ENCODE measurements at regions not wholly inside any gene's neighbourhood (a gene's known extent, or its start where the extent isn't known, plus 50 kb on each side); places are given as distances from the start of the nearest gene placed in this dataset.
"Not testable (repeated sequence)": the region's sequence is repeated elsewhere in the genome, so short reads cannot be mapped to it uniquely, and the experiment has no call there.

DNA sequence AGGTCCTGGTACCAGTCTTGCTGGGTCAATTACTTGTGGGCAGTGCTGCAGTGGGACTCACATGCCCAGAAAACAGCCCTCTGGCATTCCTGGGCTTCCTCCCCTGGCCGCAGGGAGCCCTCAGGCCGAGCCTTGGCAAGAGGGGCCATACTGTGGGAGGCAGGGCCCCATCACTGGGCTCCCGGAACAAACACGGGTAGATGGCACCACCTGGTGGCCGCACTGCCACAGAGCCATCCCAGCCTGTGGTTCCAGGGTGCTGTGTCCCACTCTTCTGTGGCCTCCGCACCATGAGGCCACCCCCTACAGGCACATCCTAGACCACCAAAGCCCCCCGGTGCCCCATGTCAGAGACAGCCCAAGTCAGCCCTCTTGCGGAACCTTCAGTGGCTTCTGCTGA is 123.3 kb upstream of the ZSCAN2 start:
- H3K4me3 ChIP-seq (ENCODE audit: low read depth, low read length); DNase-seq (ENCODE audit: low read depth): not testable (repeated sequence)

DNA sequence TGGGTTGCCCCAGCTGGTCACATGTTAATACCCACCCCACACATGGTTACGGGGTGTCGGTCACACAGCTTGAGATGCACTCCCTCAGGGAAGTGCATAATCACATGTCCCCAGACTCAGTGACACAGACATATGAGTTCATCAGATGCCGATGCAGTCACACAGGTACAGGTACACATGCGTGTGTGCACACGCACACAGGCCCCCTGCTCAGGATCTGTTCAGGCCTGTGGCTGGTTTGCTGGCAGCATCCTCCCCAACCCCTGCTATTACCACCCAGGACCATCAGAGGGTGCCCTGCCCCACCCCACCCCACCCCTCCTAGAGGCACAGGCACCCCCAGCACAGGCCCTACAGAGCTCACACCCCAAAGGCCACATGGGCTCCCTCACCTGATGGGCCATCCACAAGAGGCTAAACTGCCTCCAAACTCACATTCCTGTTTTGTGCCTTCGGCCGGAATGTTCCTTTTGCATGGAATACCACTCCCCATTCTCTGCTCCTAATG is 120.6 kb upstream of the ZSCAN2 start:
- not testable (repeated sequence) for H3K4me3 ChIP-seq (ENCODE audit: low read depth, low read length); DNase-seq (ENCODE audit: low read depth)

DNA sequence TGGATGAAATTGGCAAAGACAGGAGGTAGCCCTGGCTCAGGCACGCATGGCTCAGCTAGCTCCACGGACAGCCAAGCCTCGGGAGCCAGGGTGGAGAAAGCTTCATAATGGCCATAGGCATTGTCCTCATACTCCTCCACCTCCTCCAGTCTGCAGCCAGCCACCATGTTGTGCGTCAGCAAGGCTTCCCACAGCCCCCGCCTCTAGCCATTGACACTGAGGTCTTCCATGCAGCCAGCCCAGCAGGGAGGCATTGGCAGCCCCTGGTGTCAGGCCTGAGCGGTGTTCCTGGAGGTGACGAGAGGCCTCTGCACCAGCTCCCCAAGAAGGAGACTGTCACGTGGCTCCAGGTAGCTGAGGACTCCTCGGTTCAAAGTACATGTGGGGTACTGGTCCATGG is 117.0 kb upstream of the ZSCAN2 start:
- H3K4me3 ChIP-seq (ENCODE audit: low read depth, low read length); DNase-seq (ENCODE audit: low read depth): not testable (repeated sequence)

DNA sequence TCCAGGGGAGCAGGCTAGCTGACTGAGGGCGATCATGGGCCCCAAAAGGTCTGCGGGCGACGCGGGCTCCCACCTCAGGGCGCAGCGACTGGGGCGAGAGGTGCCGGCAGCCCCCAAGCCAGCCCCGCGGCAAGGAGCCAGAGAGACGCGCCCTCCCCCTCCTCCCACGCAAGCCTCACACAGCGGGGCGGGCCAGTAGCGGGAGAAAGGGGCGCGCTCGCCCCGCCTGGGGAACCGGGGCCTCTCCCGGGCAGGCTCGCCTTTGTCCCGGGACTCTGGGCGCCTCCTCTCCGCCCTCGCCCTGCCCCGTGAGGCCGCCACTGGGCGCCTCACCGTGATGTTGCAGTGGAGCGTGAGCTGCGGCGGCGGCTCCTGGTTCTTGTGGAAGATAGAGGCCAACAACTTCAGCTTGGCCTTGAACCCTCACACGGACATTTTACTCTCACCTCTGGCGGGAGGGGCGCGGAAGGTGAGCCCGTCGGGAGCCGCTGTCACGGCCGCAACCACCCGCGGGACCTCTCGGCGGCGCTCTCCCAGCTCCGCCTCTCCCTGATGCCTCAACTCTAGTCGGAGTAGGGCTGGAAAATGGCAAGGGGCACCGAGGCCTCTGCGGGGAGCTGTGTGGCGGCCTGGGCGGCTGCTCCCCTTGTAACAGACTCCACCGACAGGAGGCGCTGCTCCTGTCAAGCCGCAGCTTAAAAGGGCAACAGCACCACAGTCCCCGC is 100.5 kb upstream of the ZSCAN2 start:
- not testable (repeated sequence) for H3K4me3 ChIP-seq (ENCODE audit: low read depth, low read length); DNase-seq (ENCODE audit: low read depth)

DNA sequence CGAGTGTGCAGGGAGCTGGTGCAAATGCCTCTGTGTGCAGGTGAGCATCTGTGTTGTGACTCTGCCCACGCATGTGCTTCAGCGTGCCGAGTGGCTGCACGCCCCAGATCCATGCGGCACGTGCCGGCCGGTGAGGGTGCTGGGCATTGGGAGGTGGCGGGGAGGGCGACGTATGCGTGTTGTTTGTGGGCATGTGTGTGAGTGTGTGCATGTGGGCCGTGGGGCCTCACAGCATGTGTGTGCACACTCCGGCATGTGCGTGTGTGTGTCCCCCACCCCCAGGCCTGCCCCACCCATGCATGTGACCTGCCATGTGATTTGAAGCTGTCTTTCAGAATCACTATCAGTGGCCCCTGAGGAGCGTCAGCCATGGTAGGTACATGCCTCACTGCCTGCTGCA is 97.7 kb upstream of the ZSCAN2 start:
- not testable (repeated sequence) for DNase-seq (ENCODE audit: low read depth); H3K4me3 ChIP-seq (ENCODE audit: low read depth, low read length)

DNA sequence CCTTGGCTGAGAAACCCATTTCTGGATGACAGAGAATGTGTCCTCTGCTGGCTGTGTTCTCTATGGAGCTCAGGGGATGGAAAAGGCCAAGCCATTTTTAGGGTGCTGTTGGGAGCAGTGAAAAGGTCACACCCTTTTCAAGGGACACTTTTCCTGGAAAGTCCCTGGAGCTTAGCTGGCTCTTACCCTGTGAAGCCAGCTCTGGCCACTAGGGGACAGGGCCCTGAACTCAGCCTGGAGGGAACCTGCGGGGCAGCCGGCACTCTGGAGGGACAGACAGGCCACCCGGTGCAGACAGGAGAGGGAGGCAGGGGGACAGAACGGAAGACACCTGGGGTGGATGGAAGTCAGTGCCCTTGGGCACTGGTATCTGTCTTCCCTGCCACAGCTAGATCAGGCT is 95.3 kb upstream of the ZSCAN2 start:
- H3K4me3 ChIP-seq (ENCODE audit: low read depth, low read length): not testable (repeated sequence)

DNA sequence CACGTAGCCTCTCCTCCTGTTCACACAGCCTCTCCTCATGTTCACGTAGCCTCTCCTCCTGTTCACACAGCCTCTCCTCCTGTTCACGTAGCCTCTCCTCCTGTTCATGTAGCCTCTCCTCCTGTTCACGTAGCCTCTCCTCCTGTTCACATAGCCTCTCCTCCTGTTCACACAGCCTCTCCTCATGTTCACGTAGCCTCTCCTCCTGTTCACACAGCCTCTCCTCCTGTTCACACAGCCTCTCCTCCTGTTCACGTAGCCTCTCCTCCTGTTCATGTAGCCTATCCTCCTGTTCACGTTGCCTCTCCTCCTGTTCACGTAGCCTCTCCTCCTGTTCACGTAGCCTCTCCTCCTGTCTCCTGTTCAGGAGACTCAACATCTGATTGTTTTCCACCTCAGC is 88.5 kb upstream of the ZSCAN2 start:
- H3K4me3 ChIP-seq (ENCODE audit: low read depth, low read length); DNase-seq (ENCODE audit: low read depth): not testable (repeated sequence)

More for the DNA sequence above, 95.3 kb upstream of the ZSCAN2 start:
- DNase-seq (ENCODE audit: low read depth): not testable (repeated sequence)

DNA sequence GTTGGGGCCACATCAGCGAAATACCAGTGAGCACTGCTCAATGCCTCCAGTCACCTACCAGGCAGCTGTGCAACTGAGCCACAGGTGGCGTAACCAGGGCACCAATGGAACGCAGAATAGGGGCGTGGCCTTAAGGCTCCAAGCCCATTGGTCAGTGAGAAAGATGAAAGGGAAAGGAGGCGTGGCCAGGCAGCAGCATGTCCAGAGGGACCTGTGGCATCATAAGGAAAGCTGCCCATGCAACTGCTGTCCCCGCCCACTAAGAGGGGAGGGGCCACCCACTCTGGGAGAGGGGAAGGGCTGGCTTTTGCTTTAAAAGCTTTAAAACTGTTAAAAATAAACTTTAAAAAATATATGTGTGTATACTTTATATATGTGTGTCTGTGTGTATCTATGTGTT is 84.0 kb upstream of the ZSCAN2 start:
- not testable (repeated sequence) for DNase-seq (ENCODE audit: low read depth); H3K4me3 ChIP-seq (ENCODE audit: low read depth, low read length)

DNA sequence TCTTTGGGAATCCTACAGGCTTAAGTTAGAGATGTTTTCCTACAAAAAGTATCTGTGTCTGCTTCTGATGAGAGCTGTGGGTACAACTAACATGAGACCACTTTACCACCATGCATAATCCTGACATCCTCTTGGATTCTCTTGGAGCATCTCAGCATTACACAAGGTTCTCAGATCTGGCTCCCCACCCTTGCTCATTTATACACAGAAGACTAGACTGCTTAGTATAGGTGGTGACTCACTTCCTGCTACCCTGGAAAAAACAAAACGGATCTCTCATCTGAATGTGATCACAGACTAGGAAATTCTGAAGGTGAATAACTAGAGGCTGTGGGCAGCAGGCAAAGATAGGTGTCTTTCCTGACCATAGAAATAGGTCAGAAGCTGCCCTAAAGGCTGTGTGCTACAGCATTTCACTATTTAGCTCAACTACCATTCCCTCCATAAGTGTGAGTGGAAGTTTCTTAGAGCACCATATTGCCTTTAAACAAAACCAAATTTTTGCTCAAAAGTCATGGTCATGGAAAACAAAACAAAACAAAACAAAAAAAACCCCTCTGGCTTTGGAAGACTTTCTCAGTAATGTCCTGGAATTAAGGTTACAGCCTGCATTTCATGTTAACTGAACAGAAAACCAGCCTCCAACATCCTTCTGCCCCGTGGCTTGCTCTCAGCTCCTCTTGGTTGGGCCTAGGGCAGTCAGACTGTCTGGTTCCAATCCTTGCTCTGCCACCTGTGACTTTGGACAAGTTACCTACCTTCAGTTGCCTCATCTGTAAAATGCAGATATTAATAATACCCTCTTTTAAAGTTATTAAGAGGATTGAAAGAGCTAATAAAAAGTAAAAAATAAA is 75.1 kb upstream of the ZSCAN2 start:
- DNase-seq (ENCODE audit: low read depth); H3K4me3 ChIP-seq (ENCODE audit: low read depth, low read length): not testable (repeated sequence)

DNA sequence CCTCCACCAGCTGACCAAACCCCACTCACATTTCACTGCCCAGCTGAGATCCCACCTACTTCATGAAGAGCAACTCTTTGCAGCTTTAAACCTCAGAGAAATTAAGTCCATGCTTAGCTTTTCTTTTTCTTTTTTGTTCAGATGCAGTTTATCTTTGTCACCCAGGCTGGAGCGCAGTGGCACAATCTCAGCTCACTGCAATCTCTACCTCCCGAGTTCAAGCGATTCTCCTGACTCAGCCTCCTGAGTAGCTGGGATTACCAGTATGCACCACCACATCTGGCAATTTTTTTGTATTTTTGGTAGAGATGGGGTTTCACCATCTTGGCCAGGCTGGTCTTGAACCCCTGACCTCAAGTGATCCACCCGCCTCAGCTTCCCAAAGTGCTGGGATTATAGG is 70.1 kb upstream of the ZSCAN2 start:
- not testable (repeated sequence) for DNase-seq (ENCODE audit: low read depth); H3K4me3 ChIP-seq (ENCODE audit: low read depth, low read length)

DNA sequence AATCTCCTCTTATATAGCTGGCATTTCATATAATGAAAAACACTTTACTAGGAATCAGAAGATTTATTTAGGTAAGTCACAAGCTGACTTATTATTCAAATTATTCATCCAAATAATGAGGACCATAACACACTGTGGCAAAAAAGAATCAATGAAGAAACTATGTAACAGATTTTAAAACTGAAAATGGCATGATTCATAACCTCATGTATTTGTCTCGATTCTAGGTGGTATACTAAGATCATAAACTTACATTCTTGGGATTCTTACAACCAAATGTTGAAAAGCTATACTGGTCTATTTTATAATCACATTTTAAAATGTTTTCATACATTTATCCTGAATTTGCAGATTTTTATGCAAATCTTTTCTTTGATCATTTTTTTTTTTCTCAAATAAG is 69.6 kb upstream of the ZSCAN2 start:
- not testable (repeated sequence) for H3K4me3 ChIP-seq (ENCODE audit: low read depth, low read length); DNase-seq (ENCODE audit: low read depth)

DNA sequence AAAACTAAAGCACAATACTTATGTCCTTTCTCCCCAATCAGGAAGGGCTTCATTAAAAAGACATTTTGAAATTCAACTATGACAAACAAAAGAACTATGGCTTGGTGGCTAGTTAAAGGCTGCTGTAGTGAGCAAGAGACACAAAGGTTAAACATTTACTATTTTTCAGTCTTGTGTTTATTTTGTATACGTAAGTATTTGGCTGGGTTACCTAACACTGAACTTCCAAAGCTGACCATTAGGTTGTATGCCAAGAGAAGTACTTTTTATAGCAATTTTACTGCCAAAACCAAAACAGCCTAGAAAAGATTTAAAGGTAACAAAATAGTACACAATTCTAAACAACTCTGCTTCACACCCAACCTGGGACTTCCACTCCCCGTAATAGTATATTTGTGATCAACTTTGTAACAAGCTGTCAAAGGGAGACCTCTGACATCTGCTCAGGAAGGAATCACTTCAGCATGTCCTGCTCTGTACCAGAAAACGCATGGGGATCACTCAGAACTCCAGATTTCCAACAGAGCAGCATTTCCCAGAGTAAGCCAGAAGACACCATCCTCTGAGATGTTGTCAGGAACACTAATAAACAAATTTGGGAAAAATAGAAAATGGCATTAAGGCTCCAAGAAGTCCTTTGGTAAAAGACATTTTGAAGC is 69.0 kb upstream of the ZSCAN2 start:
- not testable (repeated sequence) for H3K4me3 ChIP-seq (ENCODE audit: low read depth, low read length)
- DNase-seq (ENCODE audit: low read depth): peak; percentile 19

DNA sequence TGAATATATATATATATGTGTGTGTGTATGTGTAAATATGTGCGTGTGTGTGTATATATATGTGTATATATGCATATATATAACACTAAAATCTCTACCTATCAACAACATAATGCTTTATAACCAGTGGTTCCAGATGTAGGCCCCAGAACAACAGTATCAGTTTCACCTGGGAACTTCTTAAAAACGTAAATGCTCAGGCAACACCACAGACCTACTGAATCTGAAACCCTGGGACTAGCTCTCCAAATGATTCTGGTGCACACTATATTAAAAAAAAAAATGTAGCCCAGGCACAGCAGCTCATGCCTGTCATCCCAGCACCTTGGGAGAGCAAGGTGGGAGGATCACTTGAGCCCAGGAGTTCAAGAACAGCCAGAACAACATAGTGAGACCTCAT is 67.1 kb upstream of the ZSCAN2 start:
- DNase-seq (ENCODE audit: low read depth); H3K4me3 ChIP-seq (ENCODE audit: low read depth, low read length): not testable (repeated sequence)

DNA sequence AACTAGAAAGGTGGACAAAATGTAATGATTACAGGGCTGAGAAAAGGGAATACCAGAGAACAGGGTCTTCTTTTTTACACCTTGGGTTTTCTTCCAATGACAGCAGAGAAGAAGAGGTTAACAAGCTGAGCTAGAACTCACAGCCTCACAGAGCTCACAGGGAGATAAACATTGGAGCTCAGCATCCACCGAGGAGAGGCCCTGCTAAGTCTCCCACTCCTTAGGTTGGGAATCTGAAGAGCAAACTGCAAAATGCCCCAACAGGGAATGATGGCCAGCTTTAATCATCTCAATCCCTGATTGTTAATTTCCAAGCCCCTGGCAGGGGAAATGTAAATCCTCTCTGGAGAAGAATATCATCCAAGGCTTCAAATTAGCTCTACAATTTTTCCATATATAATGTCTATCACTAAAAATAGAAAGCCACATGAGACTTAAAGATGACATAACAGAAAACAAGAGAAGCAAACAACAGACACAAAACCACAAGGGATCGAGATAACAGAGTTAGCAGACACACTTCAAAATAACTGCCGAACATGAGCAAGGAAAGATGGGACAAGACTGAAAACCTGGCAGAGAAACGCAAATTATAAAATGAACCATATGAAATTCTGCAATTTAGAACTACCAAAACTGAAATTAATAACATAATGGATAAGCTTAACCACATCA is 66.1 kb upstream of the ZSCAN2 start:
- DNase-seq (ENCODE audit: low read depth); H3K4me3 ChIP-seq (ENCODE audit: low read depth, low read length): not testable (repeated sequence)

DNA sequence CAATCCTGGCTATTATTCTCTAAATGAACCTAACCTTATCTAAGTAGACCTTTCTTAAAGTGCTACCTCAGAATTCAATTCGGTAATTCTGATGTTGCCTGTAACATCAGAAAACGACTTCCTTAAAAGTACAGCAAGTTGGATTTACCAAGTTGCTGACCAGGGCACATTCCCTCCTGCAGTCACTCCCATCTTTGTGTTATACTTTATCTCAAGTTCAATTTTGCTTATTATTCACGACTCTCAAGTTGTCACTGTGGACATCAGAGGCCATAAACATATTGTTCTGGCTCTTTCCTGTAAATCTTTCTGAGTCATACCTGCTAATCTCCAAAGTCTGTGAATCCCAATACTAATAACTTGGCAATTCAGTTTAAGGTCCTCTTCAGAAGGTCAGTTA is 64.6 kb upstream of the ZSCAN2 start:
- DNase-seq (ENCODE audit: low read depth); H3K4me3 ChIP-seq (ENCODE audit: low read depth, low read length): not testable (repeated sequence)

DNA sequence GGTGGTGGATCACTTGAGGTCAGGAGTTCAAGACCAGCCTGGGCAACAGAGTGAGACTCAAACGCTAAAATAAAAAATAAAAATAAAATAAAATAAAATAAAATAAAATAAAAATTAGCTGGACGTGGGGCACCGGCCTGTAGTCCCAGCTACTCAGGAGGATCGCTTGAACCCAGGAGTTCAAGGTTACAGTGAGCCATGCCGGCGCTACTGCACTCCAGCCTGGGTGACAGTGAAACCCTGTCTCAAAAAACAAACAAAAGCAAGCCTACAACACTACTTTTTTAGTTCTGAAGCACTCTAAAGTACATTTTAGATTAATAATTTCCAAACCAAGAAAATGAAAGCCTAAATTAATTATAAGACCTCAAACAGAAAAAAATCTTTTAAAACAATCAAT is 56.2 kb upstream of the ZSCAN2 start:
- H3K4me3 ChIP-seq (ENCODE audit: low read depth, low read length); DNase-seq (ENCODE audit: low read depth): not testable (repeated sequence)

DNA sequence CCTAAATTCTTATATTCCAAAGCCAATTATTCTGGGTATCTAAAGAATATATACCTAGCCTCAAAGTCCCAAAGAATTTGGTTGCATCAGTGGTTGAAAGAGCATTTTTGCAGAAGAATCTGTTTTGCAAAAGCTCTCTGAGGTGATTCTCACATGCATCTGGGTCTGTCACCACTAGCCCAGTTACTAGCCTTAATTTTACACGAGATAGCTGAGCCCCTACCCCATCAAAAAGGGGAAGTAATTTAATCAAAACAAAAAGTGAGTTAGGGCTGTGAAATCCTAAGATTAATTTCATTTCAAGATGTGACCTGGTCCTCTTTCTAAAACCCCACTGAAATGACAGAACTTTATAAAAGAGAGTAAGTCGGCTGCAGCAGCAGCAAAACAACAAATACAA is 53.7 kb upstream of the ZSCAN2 start:
- not testable (repeated sequence) for DNase-seq (ENCODE audit: low read depth); H3K4me3 ChIP-seq (ENCODE audit: low read depth, low read length)

DNA sequence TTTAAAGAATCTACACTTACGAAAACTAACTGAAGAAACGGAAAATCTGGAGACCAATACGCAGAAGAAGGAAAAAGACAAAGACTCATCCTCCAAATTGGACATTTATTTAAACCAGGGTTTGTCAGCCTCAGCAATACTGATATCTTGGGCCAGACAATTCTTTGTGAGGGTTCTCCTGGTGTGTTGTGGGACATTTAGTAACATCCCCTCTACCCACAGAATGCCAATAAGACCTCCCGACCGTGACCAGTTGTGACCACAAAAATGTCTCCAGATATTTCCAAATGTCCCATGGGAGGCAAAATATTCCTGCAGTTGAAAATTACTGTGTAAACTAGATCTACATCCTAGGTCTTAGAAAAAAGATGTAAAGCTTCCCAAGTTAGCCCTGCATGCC is 50.3 kb upstream of the ZSCAN2 start:
- DNase-seq (ENCODE audit: low read depth): peak; percentile 20
- not testable (repeated sequence) for H3K4me3 ChIP-seq (ENCODE audit: low read depth, low read length)
